Osteocyte (in vitro differentiated cells): ENCODE measurements at regions not wholly inside any gene's neighbourhood (a gene's known extent, or its start where the extent isn't known, plus 50 kb on each side); places are given as distances from the start of the nearest gene placed in this dataset.

Source experiments
- DNase-seq: peaks from one replicate; pipeline ENCODE4 v3.0.0; 2021; ENCODE audit warnings: mixed read lengths; ENCODE audit not compliant: unreplicated experiment; ENCODE audit errors: extremely low spot score
- H3K27ac Mint-ChIP-seq: one replicate; pipeline ENCODE4 v1.8.0; 2021; ENCODE audit warnings: mild to moderate bottlenecking, mixed read lengths; ENCODE audit not compliant: unreplicated experiment
- H3K27me3 Mint-ChIP-seq: one replicate; pipeline ENCODE4 v1.8.0; 2021; ENCODE audit warnings: mixed read lengths; ENCODE audit not compliant: unreplicated experiment
- H3K36me3 Mint-ChIP-seq: one replicate; pipeline ENCODE4 v1.8.0; 2021; ENCODE audit warnings: mixed read lengths; ENCODE audit not compliant: unreplicated experiment
- H3K4me1 Mint-ChIP-seq: one replicate; pipeline ENCODE4 v1.8.0; 2021; ENCODE audit warnings: mixed read lengths; ENCODE audit not compliant: unreplicated experiment
- H3K4me3 Mint-ChIP-seq: one replicate; pipeline ENCODE4 v1.8.0; 2021; ENCODE audit warnings: mild to moderate bottlenecking, moderate library complexity, mixed read lengths; ENCODE audit not compliant: unreplicated experiment
- H3K9me3 Mint-ChIP-seq: one replicate; pipeline ENCODE4 v1.8.0; 2021; ENCODE audit warnings: mixed read lengths; ENCODE audit not compliant: unreplicated experiment
- CTCF ChIP-seq: fragments of 200-600 bp; sonication (generic); IDR thresholded peaks from 2 replicates; pipeline ENCODE4 v1.5.0; 2021; ENCODE audit warnings: antibody characterized with exemption, mild to moderate bottlenecking, moderate library complexity

GRCh38 chr19:31541396-31541795 is 192.2 kb upstream of the TSHZ3 start:
- Mint-ChIP-seq H3K36me3 (no peaks in the 10 kb centered on the region), H3K27ac (no peak overlapping the region), H3K27me3 (no peaks in the 10 kb centered on the region), H3K4me3 (no peak overlapping the region), H3K9me3 (peaks cover 17% of the 10 kb centered on the region), H3K4me1 (no peaks in the 10 kb centered on the region)
- peak; percentile 2 for DNase-seq
- TF ChIP-seq CTCF: no peak

- H3K4me1 Mint-ChIP-seq: no peaks in the 10 kb centered on the region
- no peaks in the 10 kb centered on the region for H3K36me3 Mint-ChIP-seq
- H3K4me3 Mint-ChIP-seq: no peak overlapping the region
- no peak for TF ChIP-seq CTCF
- peak; percentile 68 for DNase-seq
- H3K27me3 Mint-ChIP-seq: no peaks in the 10 kb centered on the region
- H3K9me3 Mint-ChIP-seq: peaks cover 20% of the 10 kb centered on the region
- no peak overlapping the region for H3K27ac Mint-ChIP-seq
Observed at GRCh38 chr19:31543456-31543855, 194.2 kb upstream of the TSHZ3 start.

GRCh38 chr19:31545777-31546176 is 196.5 kb upstream of the TSHZ3 start:
- Mint-ChIP-seq H3K9me3 (peaks cover 20% of the 10 kb centered on the region), H3K27me3 (no peaks in the 10 kb centered on the region), H3K27ac (no peak overlapping the region), H3K4me1 (no peaks in the 10 kb centered on the region), H3K4me3 (no peak overlapping the region), H3K36me3 (no peaks in the 10 kb centered on the region)
- no peak for TF ChIP-seq CTCF
- peak; percentile 30 for DNase-seq

GRCh38 chr19:31546205-31546960 is 197.1 kb upstream of the TSHZ3 start:
- Mint-ChIP-seq H3K4me1 (no peaks in the 10 kb centered on the region), H3K4me3 (no peak overlapping the region), H3K9me3 (peaks cover 16% of the 10 kb centered on the region), H3K27me3 (no peaks in the 10 kb centered on the region), H3K27ac (no peak overlapping the region), H3K36me3 (no peaks in the 10 kb centered on the region)
- no peak for TF ChIP-seq CTCF
- DNase-seq: peak; percentile 25

- H3K4me3 Mint-ChIP-seq: no peak overlapping the region
- H3K27me3 Mint-ChIP-seq: no peaks in the 10 kb centered on the region
Observed at GRCh38 chr19:31548941-31549340, 199.7 kb upstream of the TSHZ3 start.

More at GRCh38 chr19:31548941-31549340, 199.7 kb upstream of the TSHZ3 start:
- no peak for DNase-seq
- no peaks in the 10 kb centered on the region for H3K36me3 Mint-ChIP-seq
- no peak overlapping the region for H3K27ac Mint-ChIP-seq
- peak; percentile 38 for TF ChIP-seq CTCF
- H3K9me3 Mint-ChIP-seq: peaks cover 7% of the 10 kb centered on the region
- no peaks in the 10 kb centered on the region for H3K4me1 Mint-ChIP-seq
